ENCODE measurements at regions not wholly inside any gene's neighbourhood (a gene's known extent, or its start where the extent isn't known, plus 50 kb on each side); places are given as distances from the start of the nearest gene placed in this dataset.

GRCh38 chr3:177831361-177831760 lies 634.1 kb upstream of the TBL1XR1 start:
- Histone ChIP-seq H3K4ac (replicated peaks; ENCODE audit: insufficient read length, low read depth, low read length) (no peak overlapping the region), H3K27me3 (replicated peaks in 1 of 4; ENCODE audit: control insufficient read depth in 3 of 4, extremely low read depth in 1 of 4, insufficient read depth in 3 of 4, low read length in 3 of 4) (no peaks in the 10 kb centered on the region), H2AFZ (ENCODE audit: low read length) (no peak overlapping the region), H3K36me3 (ENCODE audit: control insufficient read depth in 2 of 4, insufficient read depth in 4 of 4, low read length in 3 of 4) (no peaks in the 10 kb centered on the region), H4K5ac (ENCODE audit: insufficient read length, low read depth, low read length) (no peak overlapping the region), H3K18ac (ENCODE audit: extremely low read depth, low read length) (no peak overlapping the region), H3K79me1 (ENCODE audit: low read depth, low read length) (no peaks in the 10 kb centered on the region), H3K9ac (replicated peaks in 1 of 4; ENCODE audit: extremely low read depth in 1 of 4, low read depth in 3 of 4, low read length in 3 of 4) (no peak overlapping the region), H4K8ac (ENCODE audit: extremely low read depth, insufficient read depth, low read length) (no peak overlapping the region), H3K79me2 (ENCODE audit: control insufficient read depth in 1 of 2, insufficient read depth in 2 of 2, low read length in 2 of 2) (no peaks in the 10 kb centered on the region), H3K27ac (ENCODE audit: low read depth, low read length) (no peak overlapping the region), H3K4me2 (ENCODE audit: insufficient read depth in 1 of 2, low read depth in 2 of 2, low read length in 2 of 2) (no peak overlapping the region), H2BK20ac (ENCODE audit: low read length) (no peak overlapping the region), H3K23ac (ENCODE audit: insufficient read length) (no peak overlapping the region), H3K56ac (replicated peaks; ENCODE audit: insufficient read length, low read depth, low read length) (no peak overlapping the region), H3K14ac (ENCODE audit: insufficient read length) (no peak overlapping the region), H2BK5ac (ENCODE audit: low read depth, low read length) (no peak overlapping the region), H3K4me1 (replicated peaks in 1 of 4; ENCODE audit: control insufficient read depth in 3 of 4, insufficient read depth in 4 of 4, low read length in 3 of 4) (no peaks in the 10 kb centered on the region), H2AK5ac (ENCODE audit: low read depth, low read length) (no peak overlapping the region), H3K9me3 (ENCODE audit: insufficient read depth in 2 of 2, low read depth in 1 of 2, low read length in 1 of 2) (no peaks in the 10 kb centered on the region), H2BK15ac (ENCODE audit: low read length) (no peak overlapping the region), H4K91ac (replicated peaks; ENCODE audit: insufficient read length, low read length) (no peak overlapping the region), H4K20me1 (replicated peaks in 1 of 2; ENCODE audit: control insufficient read depth in 1 of 2, insufficient read depth in 2 of 2, low read length in 2 of 2) (no peaks in the 10 kb centered on the region), H2BK120ac (replicated peaks; ENCODE audit: low read depth, low read length) (no peak overlapping the region), H3K23me2 (ENCODE audit: low read depth, low read length) (no peaks in the 10 kb centered on the region; the same call in 1 of the 2 replicates), H2BK12ac (ENCODE audit: low read depth, low read length) (no peak overlapping the region), H3K4me3 (ENCODE audit: extremely low read depth in 1 of 4, insufficient read depth in 2 of 4, low read depth in 3 of 4, low read length in 4 of 4) (no peak overlapping the region)
- POLR2A ChIA-PET (ENCODE audit: partially characterized antibody) = no interaction called here
- no peak for FAIRE-seq
- DNase-seq (ENCODE audit: low read depth in 1 of 2, low spot score in 2 of 2) = no peak
- WGBS, 2 experiments (ENCODE audit: extremely low coverage in 1 of 2, insufficient coverage in 1 of 2, insufficient read length in 1 of 2, insufficient replicate concordance in 2 of 2, low coverage in 1 of 2, low lambda C conversion rate in 2 of 2, missing lambda C conversion rate in 1 of 2) = 85% methylated on average over 4 of the region's 4 CpGs; no CpG with 5 or more reads in 1 of the 2 experiments
- CTCF ChIA-PET (ENCODE audit: partially characterized antibody) = no interaction called here
- TF ChIP-seq, protein P1, sequence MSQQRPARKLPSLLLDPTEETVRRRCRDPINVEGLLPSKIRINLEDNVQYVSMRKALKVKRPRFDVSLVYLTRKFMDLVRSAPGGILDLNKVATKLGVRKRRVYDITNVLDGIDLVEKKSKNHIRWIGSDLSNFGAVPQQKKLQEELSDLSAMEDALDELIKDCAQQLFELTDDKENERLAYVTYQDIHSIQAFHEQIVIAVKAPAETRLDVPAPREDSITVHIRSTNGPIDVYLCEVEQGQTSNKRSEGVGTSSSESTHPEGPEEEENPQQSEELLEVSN (IDR thresholded peaks at IDR 0.05) = no peak
- TF ChIP-seq YY1 (IDR thresholded peaks at IDR 0.05; ENCODE audit: low read depth, low read length) (no peak), RXRA (IDR thresholded peaks at IDR 0.05; ENCODE audit: insufficient read depth, low read depth, low read length) (no peak), SUZ12 (IDR thresholded peaks at IDR 0.05; ENCODE audit: low read length) (no peak), CTBP2 (IDR thresholded peaks at IDR 0.05; ENCODE audit: borderline replicate concordance, insufficient read depth, insufficient read length, low read length) (no peak), FOSL1 (IDR thresholded peaks at IDR 0.05; ENCODE audit: insufficient read depth, low read depth, low read length) (no peak), TCF12 (IDR thresholded peaks at IDR 0.05; ENCODE audit: low read depth, low read length) (no peak), ASH2L (IDR thresholded peaks at IDR 0.05; ENCODE audit: low read length) (no peak), SP1 (IDR thresholded peaks at IDR 0.05; ENCODE audit: low read depth, low read length) (no peak), TEAD4 (IDR thresholded peaks at IDR 0.05; ENCODE audit: low read depth, low read length) (no peak), RNF2 (IDR thresholded peaks at IDR 0.05; ENCODE audit: borderline replicate concordance, low read depth, low read length, missing control alignments, poor library complexity, severe bottlenecking) (no peak), EP300 (IDR thresholded peaks at IDR 0.05; ENCODE audit: borderline replicate concordance in 1 of 2, low read depth in 2 of 2, low read length in 2 of 2) (no peak), ZNF274 (IDR thresholded peaks at IDR 0.05; ENCODE audit: borderline replicate concordance, extremely low read depth, low read length) (no peak)
- TF ChIP-seq, protein P2, sequence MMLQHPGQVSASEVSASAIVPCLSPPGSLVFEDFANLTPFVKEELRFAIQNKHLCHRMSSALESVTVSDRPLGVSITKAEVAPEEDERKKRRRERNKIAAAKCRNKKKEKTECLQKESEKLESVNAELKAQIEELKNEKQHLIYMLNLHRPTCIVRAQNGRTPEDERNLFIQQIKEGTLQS (IDR thresholded peaks at IDR 0.05; ENCODE audit: insufficient read depth, low read depth, low read length) = no peak
